Endodermal cell (in vitro differentiated cells): ENCODE measurements at regions not wholly inside any gene's neighbourhood (a gene's known extent, or its start where the extent isn't known, plus 50 kb on each side); places are given as distances from the start of the nearest gene placed in this dataset.

ENCODE experiments used
- DNase-seq: peaks from one replicate; pipeline ENCODE4 v3.0.0-alpha.2; 2017
- H3K27ac ChIP-seq: 2 replicates; pipeline ENCODE4 v1.5.1; 2013; ENCODE audit warnings: mild to moderate bottlenecking, low read depth, low read length, moderate library complexity
- H3K27me3 ChIP-seq: 2 replicates; pipeline ENCODE4 v1.6.1; 2013; ENCODE audit warnings: mild to moderate bottlenecking, low read length, moderate library complexity; ENCODE audit not compliant: insufficient read depth, control insufficient read depth, poor library complexity, severe bottlenecking
- H3K36me3 ChIP-seq: 2 replicates; pipeline ENCODE4 v1.7.0; 2013; ENCODE audit warnings: mild to moderate bottlenecking, low read length, moderate library complexity; ENCODE audit not compliant: control insufficient read depth, insufficient read depth
- H3K4me1 ChIP-seq: one replicate; pipeline ENCODE4 v1.7.0; 2013; ENCODE audit warnings: low read length; ENCODE audit not compliant: control insufficient read depth, insufficient read depth
- H3K4me3 ChIP-seq: 2 replicates; pipeline ENCODE4 v1.5.1; 2013; ENCODE audit warnings: mild to moderate bottlenecking, low read length, moderate library complexity
- H3K9ac ChIP-seq: 2 replicates; pipeline ENCODE4 v1.6.1; 2013; ENCODE audit warnings: mild to moderate bottlenecking, low read length, moderate library complexity; ENCODE audit not compliant: poor library complexity, severe bottlenecking; ENCODE audit errors: extremely low read depth
- H3K9me3 ChIP-seq: 2 replicates; pipeline ENCODE4 v1.6.1; 2013; ENCODE audit warnings: mild to moderate bottlenecking, low read length, moderate library complexity; ENCODE audit not compliant: control insufficient read depth
- H3K27ac Mint-ChIP-seq: 2 replicates; pipeline ENCODE4 v1.8.0; 2020; ENCODE audit warnings: mixed read lengths
- H3K27me3 Mint-ChIP-seq: 2 replicates; pipeline ENCODE4 v1.8.0; 2021; ENCODE audit warnings: mild to moderate bottlenecking, mixed read lengths; ENCODE audit not compliant: insufficient read depth
- H3K36me3 Mint-ChIP-seq: 2 replicates; pipeline ENCODE4 v1.8.0; 2020; ENCODE audit warnings: low read depth, mixed read lengths
- H3K4me1 Mint-ChIP-seq: 2 replicates; pipeline ENCODE4 v1.8.0; 2020; ENCODE audit warnings: mixed read lengths
- H3K4me3 Mint-ChIP-seq: 2 replicates; pipeline ENCODE4 v1.8.0; 2020; ENCODE audit warnings: mild to moderate bottlenecking, moderate library complexity, mixed read lengths
- H3K9me3 Mint-ChIP-seq: 2 replicates; pipeline ENCODE4 v1.8.0; 2020; ENCODE audit warnings: mild to moderate bottlenecking, mixed read lengths
- WGBS, 2 experiments: methylation state at CpG; one replicate each; pipeline versions ENCODE4 v1.1.5 to v1.1.7; 2013; ENCODE audit warnings: missing lambda C conversion rate in 2 of 2, mixed read lengths in 1 of 2; ENCODE audit not compliant: insufficient coverage in 1 of 2, insufficient read length in 1 of 2; 5-methylcytosine and 5-hydroxymethylcytosine counted together
- TF ChIP-seq, protein P1 (sequence below): fragments of 200-600 bp; sonication (generic); conservative IDR thresholded peaks from 2 replicates; pipeline ENCODE4 v1.5.0; 2021; ENCODE audit warnings: antibody characterized with exemption, mild to moderate bottlenecking

DNA sequence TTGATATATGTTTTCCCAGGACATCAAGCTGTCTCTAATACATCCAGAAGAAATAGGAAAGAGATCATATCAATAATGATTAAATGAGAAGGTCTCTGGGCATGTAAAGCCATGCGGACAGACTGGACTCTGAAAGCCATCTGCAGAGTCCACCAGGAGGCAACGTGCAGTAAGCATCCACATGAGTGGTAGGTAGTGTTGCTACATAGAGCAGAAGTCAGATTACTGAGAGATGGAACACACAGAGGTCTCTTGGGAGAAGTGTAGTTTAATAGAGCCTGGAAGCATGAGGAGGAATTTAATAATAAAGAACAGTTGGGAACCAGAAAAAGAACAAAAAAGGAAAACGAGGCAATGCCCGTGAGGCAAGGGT is 758.1 kb upstream of the DDX18 start:
- Mint-ChIP-seq H3K4me1 (no peaks in the 10 kb centered on the region), H3K9me3 (no peaks in the 10 kb centered on the region), H3K27me3 (no peaks in the 10 kb centered on the region), H3K36me3 (no peaks in the 10 kb centered on the region), H3K4me3 (no peak overlapping the region), H3K27ac (no peak overlapping the region)
- Histone ChIP-seq H3K9me3 (no peaks in the 10 kb centered on the region), H3K4me3 (no peak overlapping the region), H3K4me1 (no peaks in the 10 kb centered on the region), H3K9ac (no peak overlapping the region), H3K27ac (no peak overlapping the region), H3K36me3 (no peaks in the 10 kb centered on the region), H3K27me3 (no peaks in the 10 kb centered on the region)
- WGBS, 2 experiments, result 90 to 100% methylated on average over 2 to 4 of the region's 4 CpGs
- no peak for DNase-seq
- TF ChIP-seq, protein P1, sequence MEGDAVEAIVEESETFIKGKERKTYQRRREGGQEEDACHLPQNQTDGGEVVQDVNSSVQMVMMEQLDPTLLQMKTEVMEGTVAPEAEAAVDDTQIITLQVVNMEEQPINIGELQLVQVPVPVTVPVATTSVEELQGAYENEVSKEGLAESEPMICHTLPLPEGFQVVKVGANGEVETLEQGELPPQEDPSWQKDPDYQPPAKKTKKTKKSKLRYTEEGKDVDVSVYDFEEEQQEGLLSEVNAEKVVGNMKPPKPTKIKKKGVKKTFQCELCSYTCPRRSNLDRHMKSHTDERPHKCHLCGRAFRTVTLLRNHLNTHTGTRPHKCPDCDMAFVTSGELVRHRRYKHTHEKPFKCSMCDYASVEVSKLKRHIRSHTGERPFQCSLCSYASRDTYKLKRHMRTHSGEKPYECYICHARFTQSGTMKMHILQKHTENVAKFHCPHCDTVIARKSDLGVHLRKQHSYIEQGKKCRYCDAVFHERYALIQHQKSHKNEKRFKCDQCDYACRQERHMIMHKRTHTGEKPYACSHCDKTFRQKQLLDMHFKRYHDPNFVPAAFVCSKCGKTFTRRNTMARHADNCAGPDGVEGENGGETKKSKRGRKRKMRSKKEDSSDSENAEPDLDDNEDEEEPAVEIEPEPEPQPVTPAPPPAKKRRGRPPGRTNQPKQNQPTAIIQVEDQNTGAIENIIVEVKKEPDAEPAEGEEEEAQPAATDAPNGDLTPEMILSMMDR, result peak; percentile 37

DNA sequence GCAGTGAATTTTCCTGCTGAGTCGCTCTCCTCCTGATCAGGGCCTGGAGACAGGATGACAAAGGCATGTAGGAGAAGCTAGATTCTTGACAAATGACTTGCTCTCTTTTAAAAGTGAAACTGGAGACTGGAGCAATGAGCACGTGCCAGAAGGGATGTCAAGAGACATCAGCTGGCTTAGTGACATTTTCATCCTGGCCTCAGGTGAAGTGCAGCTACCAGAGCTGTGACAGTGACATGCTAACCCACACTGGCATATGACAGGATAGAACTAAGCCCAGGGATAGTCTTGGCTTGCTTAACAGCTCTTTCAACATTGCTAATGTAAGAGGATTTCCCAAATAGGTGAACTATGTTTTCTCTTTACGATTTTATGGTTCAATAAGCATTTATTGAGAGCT is 757.5 kb upstream of the DDX18 start:
- 43 to 75% methylated on average over 1 to 3 of the region's 3 CpGs for WGBS, 2 experiments
- TF ChIP-seq, protein P1, result no peak

DNA sequence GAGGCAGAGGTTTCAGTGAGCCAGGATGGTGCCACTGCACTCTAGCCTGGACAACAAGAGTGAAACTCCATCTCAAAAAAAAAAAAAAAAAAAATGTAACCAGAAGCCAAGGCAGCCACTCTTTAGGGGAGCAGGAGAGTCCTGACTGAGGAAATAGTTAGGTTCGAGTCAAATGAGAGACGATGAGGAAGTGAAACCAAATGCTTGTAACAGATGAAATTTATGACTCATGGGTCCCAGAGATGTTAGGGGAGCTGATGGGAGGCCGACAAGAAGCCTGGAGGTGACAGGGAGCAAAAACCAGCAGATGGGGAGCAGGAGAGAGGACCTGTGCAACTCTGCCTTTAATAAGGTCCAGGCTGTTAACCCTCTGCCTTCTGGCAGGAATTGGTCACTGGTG is 756.1 kb upstream of the DDX18 start:
- no peak overlapping the region for H3K4me3 ChIP-seq
- H3K27me3 Mint-ChIP-seq, result no peaks in the 10 kb centered on the region
- H3K9me3 ChIP-seq, result no peaks in the 10 kb centered on the region
- no peaks in the 10 kb centered on the region for H3K27me3 ChIP-seq
- no peaks in the 10 kb centered on the region for H3K9me3 Mint-ChIP-seq
- no peaks in the 10 kb centered on the region for H3K36me3 Mint-ChIP-seq
- no peak overlapping the region for H3K4me3 Mint-ChIP-seq
- no peaks in the 10 kb centered on the region for H3K4me1 ChIP-seq
- TF ChIP-seq, protein P1, result no peak
- no peak for DNase-seq
- 92 to 97% methylated on average over 3 of the region's 3 CpGs for WGBS, 2 experiments
- H3K36me3 ChIP-seq, result no peaks in the 10 kb centered on the region
- no peak overlapping the region for H3K9ac ChIP-seq
- no peak overlapping the region for H3K27ac Mint-ChIP-seq
- H3K27ac ChIP-seq, result no peak overlapping the region
- no peaks in the 10 kb centered on the region for H3K4me1 Mint-ChIP-seq

More for the DNA sequence above, 757.5 kb upstream of the DDX18 start:
- no peaks in the 10 kb centered on the region for H3K27me3 ChIP-seq
- no peaks in the 10 kb centered on the region for H3K27me3 Mint-ChIP-seq
- DNase-seq, result no peak
- H3K4me1 ChIP-seq, result no peaks in the 10 kb centered on the region
- no peaks in the 10 kb centered on the region for H3K4me1 Mint-ChIP-seq
- no peaks in the 10 kb centered on the region for H3K9me3 Mint-ChIP-seq
- H3K27ac ChIP-seq, result no peak overlapping the region
- no peaks in the 10 kb centered on the region for H3K36me3 Mint-ChIP-seq
- H3K9ac ChIP-seq, result no peak overlapping the region
- no peak overlapping the region for H3K27ac Mint-ChIP-seq
- H3K36me3 ChIP-seq, result no peaks in the 10 kb centered on the region
- H3K4me3 Mint-ChIP-seq, result no peak overlapping the region
- H3K4me3 ChIP-seq, result no peak overlapping the region
- no peaks in the 10 kb centered on the region for H3K9me3 ChIP-seq
